Kidney capillary endothelial cell (primary cell): ENCODE measurements at regions not wholly inside any gene's neighbourhood (a gene's known extent, or its start where the extent isn't known, plus 50 kb on each side); places are given as distances from the start of the nearest gene placed in this dataset.

ENCODE experiments used
- DNase-seq: peaks from one replicate; pipeline ENCODE4 v3.0.0-alpha.2; 2018; ENCODE audit warnings: low spot score

DNA sequence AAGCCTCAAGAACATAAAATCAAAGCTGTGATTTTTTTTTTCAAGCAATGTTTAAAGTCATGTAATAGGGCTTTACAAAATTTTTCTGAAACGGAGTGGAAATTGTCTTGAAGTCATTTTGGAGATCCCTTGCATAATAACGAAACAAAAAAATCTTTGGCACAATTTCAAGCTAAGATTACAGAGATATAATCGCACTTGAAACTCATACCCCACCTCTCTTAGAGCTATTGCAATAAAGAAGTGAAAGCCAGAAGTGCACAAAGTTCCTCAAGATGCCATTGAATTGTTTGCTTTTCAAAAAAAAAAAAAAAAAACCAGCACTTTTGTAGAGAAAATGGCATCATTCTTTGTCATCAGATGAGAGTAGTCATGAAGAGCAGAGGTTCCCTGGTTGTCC is 152.3 kb downstream of the PAX3 start:
- DNase-seq: no peak

- DNase-seq: no peak
These were observed 156.8 kb downstream of the PAX3 start for GRCh38 chr2:222142027-222142426.

DNA sequence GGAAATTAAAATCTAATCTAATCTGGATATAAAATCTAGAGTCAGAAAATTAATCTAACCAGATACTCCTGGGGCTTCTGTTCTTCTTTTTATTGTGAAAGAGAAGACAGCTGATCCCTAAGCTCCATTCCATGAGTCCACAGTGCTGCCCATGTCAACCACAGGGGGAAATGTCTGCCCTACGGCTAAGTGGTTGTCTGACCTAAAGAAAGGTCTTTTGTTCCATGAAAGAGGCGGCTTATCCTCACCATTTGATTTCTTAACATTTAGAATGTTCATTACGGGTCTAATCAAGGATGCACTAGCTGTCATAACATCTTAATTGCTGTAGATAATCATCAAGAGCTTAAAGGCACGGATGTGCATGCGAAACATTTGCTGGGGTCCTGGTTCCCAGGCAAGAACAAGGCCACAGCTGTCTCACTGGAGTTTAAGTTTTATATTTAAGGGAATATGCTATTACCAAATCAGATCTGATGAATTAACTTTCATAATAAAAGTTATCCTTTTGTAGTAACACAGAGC is 162.6 kb downstream of the PAX3 start:
- DNase-seq: no peak

- DNase-seq: no peak
These were observed 164.1 kb downstream of the PAX3 start for GRCh38 chr2:222134654-222135053.

GRCh38 chr2:222133897-222134296 is 164.9 kb downstream of the PAX3 start:
- DNase-seq: no peak

DNA sequence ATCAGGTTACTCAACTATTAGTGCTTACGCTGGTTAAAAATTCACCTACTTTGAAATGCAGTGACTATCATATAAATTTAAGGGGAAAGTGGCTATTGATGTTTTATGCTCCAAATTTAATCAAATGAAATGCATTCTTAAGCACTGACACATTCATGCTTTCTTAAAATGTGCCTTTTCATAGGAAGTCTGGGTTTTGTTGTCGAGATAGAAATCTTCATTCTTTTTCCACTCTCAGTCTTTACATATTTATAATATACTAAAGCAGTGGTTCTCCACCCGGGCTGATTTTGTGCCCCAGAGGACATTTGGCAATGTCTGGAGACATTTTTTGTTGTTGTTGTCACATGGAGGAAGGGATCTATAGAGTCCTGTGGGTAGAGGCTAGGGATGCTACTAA is 167.9 kb downstream of the PAX3 start:
- no peak for DNase-seq

GRCh38 chr2:222127660-222128059 is 171.1 kb downstream of the PAX3 start:
- DNase-seq: no peak

DNA sequence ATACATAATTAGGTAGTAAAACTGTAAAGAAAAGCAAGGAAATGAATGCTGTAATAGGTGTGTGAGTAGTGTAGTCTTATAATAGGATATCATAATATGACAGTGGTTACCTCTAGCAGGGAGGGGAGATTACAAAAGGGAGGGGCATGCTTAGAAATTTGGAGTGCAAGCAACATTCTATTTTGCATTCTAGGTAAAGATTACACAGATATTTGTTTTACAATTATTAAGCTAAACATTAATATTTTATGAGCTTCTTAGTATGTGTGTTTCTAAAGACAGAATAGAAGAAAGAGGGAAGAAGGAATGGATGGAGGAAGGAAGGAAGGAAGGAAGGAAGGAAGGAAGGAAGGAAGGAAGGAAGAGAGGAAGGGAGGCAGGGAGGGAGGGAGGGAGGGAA is 177.9 kb downstream of the PAX3 start:
- no peak for DNase-seq

GRCh38 chr2:222115296-222115695 is 183.5 kb downstream of the PAX3 start:
- DNase-seq: no peak

GRCh38 chr2:222108957-222109585 is 189.7 kb downstream of the PAX3 start:
- DNase-seq: no peak

GRCh38 chr2:222108497-222108896 is 190.3 kb downstream of the PAX3 start:
- DNase-seq: no peak

DNA sequence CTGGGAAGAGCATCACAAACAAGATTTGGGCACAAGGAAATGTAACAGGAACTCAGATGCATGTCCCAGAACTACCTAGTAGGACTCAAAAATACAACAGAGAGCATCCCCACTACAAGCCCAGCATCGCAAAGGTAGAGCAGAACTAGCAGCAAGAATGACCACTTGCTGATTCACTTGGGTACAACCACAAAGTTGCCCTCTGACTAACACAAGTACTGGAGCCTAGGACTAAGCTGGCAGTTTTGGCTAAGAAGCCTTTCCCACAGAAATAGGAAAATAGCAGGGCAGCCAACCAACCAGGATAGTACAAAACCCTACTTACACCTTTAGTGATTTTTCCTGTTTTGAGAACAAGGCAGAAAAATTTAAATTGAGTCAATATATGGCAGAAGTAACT is 193.8 kb downstream of the PAX3 start:
- no peak for DNase-seq

GRCh38 chr2:222102575-222103349 is 196.0 kb downstream of the PAX3 start:
- DNase-seq: no peak

GRCh38 chr2:222100704-222101699 is 197.8 kb downstream of the PAX3 start:
- no peak for DNase-seq

DNA sequence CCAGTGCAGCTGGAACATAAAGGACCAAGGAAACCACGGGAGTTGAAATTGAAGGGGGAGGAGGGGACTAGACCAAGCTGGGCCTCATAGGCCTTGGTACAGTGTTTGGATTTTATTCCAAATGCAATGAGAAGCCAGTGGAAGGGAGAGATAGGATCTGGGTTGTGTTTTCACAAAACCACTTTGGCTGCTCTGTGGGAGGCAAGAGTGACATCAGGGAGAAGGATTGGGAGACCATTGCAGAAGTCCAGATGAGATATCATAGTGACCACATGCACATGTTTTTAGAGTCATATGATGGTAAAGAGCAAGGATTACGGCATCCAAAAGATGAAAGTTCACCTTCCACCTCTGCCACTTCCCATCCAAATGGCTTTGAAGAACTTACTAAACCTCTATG is 210.2 kb downstream of the PAX3 start:
- no peak for DNase-seq

- no peak for DNase-seq
These were observed 210.8 kb downstream of the PAX3 start for GRCh38 chr2:222087998-222088397.

GRCh38 chr2:222082201-222082600 is 216.6 kb downstream of the PAX3 start:
- no peak for DNase-seq

- DNase-seq: no peak
These were observed 218.7 kb downstream of the PAX3 start for GRCh38 chr2:222080141-222080540.

- DNase-seq: no peak
These were observed 221.7 kb downstream of the PAX3 start for GRCh38 chr2:222076973-222077690.

GRCh38 chr2:222074674-222075073 is 224.1 kb downstream of the PAX3 start:
- no peak for DNase-seq

DNA sequence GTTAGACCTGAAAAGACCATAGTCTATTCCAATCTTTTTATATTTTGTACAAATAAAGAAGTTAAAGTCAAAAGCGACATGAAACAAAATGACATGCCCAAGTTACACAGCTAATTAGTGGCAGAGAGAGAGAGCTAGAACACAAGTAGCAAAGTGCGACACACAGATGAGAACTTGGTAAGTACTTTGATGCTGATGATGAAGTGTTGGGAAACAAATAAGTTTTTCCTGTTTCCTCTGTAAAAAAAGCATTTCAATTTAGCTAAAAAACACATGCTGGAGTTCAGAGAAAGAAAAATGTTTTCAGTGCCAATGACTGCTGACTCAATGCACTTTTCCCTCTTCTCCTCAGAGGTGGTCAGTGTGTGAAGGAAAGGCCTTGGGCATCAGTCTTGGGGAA is 226.9 kb downstream of the PAX3 start:
- no peak for DNase-seq

GRCh38 chr2:222064286-222064685 is 234.5 kb downstream of the PAX3 start:
- DNase-seq: no peak
